ENCODE measurements at regions not wholly inside any gene's neighbourhood (a gene's known extent, or its start where the extent isn't known, plus 50 kb on each side); places are given as distances from the start of the nearest gene placed in this dataset.

- TF ChIP-seq CSRNP3 (CRISPR knock-in tag; IDR thresholded peaks at IDR 0.05) (no peak), SNAI2 (CRISPR knock-in tag; IDR thresholded peaks at IDR 0.05) (no peak), ZNF8 (CRISPR knock-in tag; IDR thresholded peaks at IDR 0.05) (no peak)
Measured at GRCh38 chr9:75633451-75634057, 256.9 kb upstream of the PCSK5 start (continued).

GRCh38 chr9:75636427-75637045, 253.9 kb upstream of the PCSK5 start:
- TF ChIP-seq ZNF565 (CRISPR knock-in tag; conservative IDR thresholded peaks at IDR 0.05; ENCODE audit: low read depth) (no peak), POU6F1 (CRISPR knock-in tag; IDR thresholded peaks at IDR 0.05; ENCODE audit: borderline replicate concordance, low read depth) (no peak), CREB5 (CRISPR knock-in tag; IDR thresholded peaks at IDR 0.05; ENCODE audit: low read depth) (no peak), TSHZ2 (CRISPR knock-in tag; IDR thresholded peaks at IDR 0.05) (no peak), RARB (CRISPR knock-in tag; IDR thresholded peaks at IDR 0.05) (no peak), ZNF70 (CRISPR knock-in tag; IDR thresholded peaks at IDR 0.05) (no peak), ISL1 (CRISPR knock-in tag; IDR thresholded peaks at IDR 0.05) (no peak), ARNTL (CRISPR knock-in tag; IDR thresholded peaks at IDR 0.05; ENCODE audit: borderline replicate concordance, low read depth) (no peak), GLIS3 (CRISPR knock-in tag; IDR thresholded peaks at IDR 0.05) (no peak), ZNF8 (CRISPR knock-in tag; IDR thresholded peaks at IDR 0.05) (no peak), ZC3H10 (CRISPR knock-in tag; IDR thresholded peaks at IDR 0.05) (no peak), ZFP30 (CRISPR knock-in tag; IDR thresholded peaks at IDR 0.05) (no peak), TOX (CRISPR knock-in tag; IDR thresholded peaks at IDR 0.05; ENCODE audit: borderline replicate concordance) (no peak), SNAI2 (CRISPR knock-in tag; IDR thresholded peaks at IDR 0.05) (no peak), BACH2 (CRISPR knock-in tag; IDR thresholded peaks at IDR 0.05; ENCODE audit: borderline replicate concordance) (no peak), TCF4 (CRISPR knock-in tag; IDR thresholded peaks at IDR 0.05; ENCODE audit: borderline replicate concordance) (no peak), CSDC2 (CRISPR knock-in tag; IDR thresholded peaks at IDR 0.05) (no peak), CSRNP3 (CRISPR knock-in tag; IDR thresholded peaks at IDR 0.05) (no peak), PATZ1 (CRISPR knock-in tag; IDR thresholded peaks at IDR 0.05; ENCODE audit: borderline replicate concordance) (no peak)
- no peak for ATAC-seq

All from SK-N-SH treated with all-trans-retinoic acid at 6 μM for 48 hours (cell line).